ENCODE measurements at regions not wholly inside any gene's neighbourhood (a gene's known extent, or its start where the extent isn't known, plus 50 kb on each side); places are given as distances from the start of the nearest gene placed in this dataset.
"Not testable (repeated sequence)": the region's sequence is repeated elsewhere in the genome, so short reads cannot be mapped to it uniquely, and the experiment has no call there.

- no peak for DNase-seq
Observed at GRCh38 chr9:105116052-105116868, 128.2 kb upstream of the SLC44A1 start.

GRCh38 chr9:105117234-105117633 lies 127.2 kb upstream of the SLC44A1 start:
- DNase-seq = no peak

GRCh38 chr9:105118636-105119035 lies 125.8 kb upstream of the SLC44A1 start:
- DNase-seq = no peak

GRCh38 chr9:105119156-105119555 lies 125.3 kb upstream of the SLC44A1 start:
- DNase-seq = no peak

- DNase-seq = no peak
Observed at GRCh38 chr9:105121861-105122430, 122.5 kb upstream of the SLC44A1 start.

GRCh38 chr9:105124598-105124997 lies 119.9 kb upstream of the SLC44A1 start:
- DNase-seq = not testable (repeated sequence)

- DNase-seq = peak; percentile 11
Observed at GRCh38 chr9:105126226-105126625, 118.2 kb upstream of the SLC44A1 start.

GRCh38 chr9:105127863-105128220 lies 116.6 kb upstream of the SLC44A1 start:
- peak; percentile 60 for DNase-seq

GRCh38 chr9:105128908-105129600 lies 115.4 kb upstream of the SLC44A1 start:
- no peak for DNase-seq

GRCh38 chr9:105129731-105130130 lies 114.7 kb upstream of the SLC44A1 start:
- DNase-seq = no peak

- peak; percentile 24 for DNase-seq
Observed at GRCh38 chr9:105131981-105132380, 112.5 kb upstream of the SLC44A1 start.

GRCh38 chr9:105132606-105133005 lies 111.8 kb upstream of the SLC44A1 start:
- DNase-seq = peak; percentile 98

GRCh38 chr9:105138306-105138801 lies 106.1 kb upstream of the SLC44A1 start:
- no peak for DNase-seq

GRCh38 chr9:105141146-105141975 lies 103.1 kb upstream of the SLC44A1 start:
- DNase-seq = no peak

- DNase-seq = no peak
Observed at GRCh38 chr9:105141976-105142250, 102.5 kb upstream of the SLC44A1 start.

- DNase-seq = no peak
Observed at GRCh38 chr9:105142406-105143135, 101.9 kb upstream of the SLC44A1 start.

- no peak for DNase-seq
Observed at GRCh38 chr9:105143136-105143430, 101.4 kb upstream of the SLC44A1 start.

- no peak for DNase-seq
Observed at GRCh38 chr9:105144076-105144475, 100.4 kb upstream of the SLC44A1 start.

GRCh38 chr9:105144841-105145240 lies 99.6 kb upstream of the SLC44A1 start:
- DNase-seq = no peak

GRCh38 chr9:105146677-105147076 lies 97.8 kb upstream of the SLC44A1 start:
- no peak for DNase-seq

- no peak for DNase-seq
Observed at GRCh38 chr9:105147110-105147871, 97.2 kb upstream of the SLC44A1 start.
